ENCODE measurements at regions not wholly inside any gene's neighbourhood (a gene's known extent, or its start where the extent isn't known, plus 50 kb on each side); places are given as distances from the start of the nearest gene placed in this dataset.

DNA sequence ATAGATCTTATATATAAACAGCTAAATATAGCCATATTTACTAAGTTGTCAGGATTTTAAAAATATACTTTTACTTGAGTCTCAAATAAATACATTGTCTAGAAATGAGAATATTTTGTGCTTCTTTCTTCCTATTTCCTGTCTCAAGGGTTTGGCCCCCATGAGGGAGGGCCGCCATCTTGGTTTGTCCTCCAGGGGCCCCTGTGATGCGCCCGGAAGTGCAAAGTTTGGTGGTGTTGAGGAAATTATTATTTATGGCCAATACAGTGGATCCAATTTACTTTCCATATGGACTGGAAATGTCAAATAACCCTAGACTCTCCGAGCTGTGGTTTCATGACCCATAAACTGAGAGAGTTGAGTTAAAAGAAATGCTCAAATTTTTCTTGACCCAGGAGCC lies 104.7 kb upstream of the OTOS start:
- Histone ChIP-seq H3K79me2 (no peaks in the 10 kb centered on the region), H3K27ac (peak overlapping the region; percentile 9), H3K9me2 (replicated peaks; ENCODE audit: insufficient read depth) (no peaks in the 10 kb centered on the region), H3K9me3 (ENCODE audit: low read depth) (no peaks in the 10 kb centered on the region), H3K36me3 (replicated peaks; ENCODE audit: insufficient read depth, low read depth) (no peaks in the 10 kb centered on the region), H2AFZ (no peak overlapping the region), H3K4me2 (no peak overlapping the region), H3K4me1 (ENCODE audit: insufficient read depth) (peaks cover 25% of the 10 kb centered on the region), H4K20me1 (ENCODE audit: insufficient read depth, poor library complexity, severe bottlenecking) (no peaks in the 10 kb centered on the region), H3K27me3 (no peaks in the 10 kb centered on the region), H3K4me3 (no peak overlapping the region)
- DNase-seq (ENCODE audit: low spot score): no peak
- TF ChIP-seq EZH2 (IDR thresholded peaks at IDR 0.05; ENCODE audit: borderline replicate concordance) (no peak), EZH2phosphoT487 (IDR thresholded peaks at IDR 0.05; ENCODE audit: low read depth, severe bottlenecking, unreplicated experiment) (no peak)
- TF ChIP-seq, protein P1, sequence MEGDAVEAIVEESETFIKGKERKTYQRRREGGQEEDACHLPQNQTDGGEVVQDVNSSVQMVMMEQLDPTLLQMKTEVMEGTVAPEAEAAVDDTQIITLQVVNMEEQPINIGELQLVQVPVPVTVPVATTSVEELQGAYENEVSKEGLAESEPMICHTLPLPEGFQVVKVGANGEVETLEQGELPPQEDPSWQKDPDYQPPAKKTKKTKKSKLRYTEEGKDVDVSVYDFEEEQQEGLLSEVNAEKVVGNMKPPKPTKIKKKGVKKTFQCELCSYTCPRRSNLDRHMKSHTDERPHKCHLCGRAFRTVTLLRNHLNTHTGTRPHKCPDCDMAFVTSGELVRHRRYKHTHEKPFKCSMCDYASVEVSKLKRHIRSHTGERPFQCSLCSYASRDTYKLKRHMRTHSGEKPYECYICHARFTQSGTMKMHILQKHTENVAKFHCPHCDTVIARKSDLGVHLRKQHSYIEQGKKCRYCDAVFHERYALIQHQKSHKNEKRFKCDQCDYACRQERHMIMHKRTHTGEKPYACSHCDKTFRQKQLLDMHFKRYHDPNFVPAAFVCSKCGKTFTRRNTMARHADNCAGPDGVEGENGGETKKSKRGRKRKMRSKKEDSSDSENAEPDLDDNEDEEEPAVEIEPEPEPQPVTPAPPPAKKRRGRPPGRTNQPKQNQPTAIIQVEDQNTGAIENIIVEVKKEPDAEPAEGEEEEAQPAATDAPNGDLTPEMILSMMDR (IDR thresholded peaks at IDR 0.05; ENCODE audit: poor library complexity): no peak
- WGBS (ENCODE audit: low lambda C conversion rate, missing lambda C conversion rate): 89% methylated on average over 4 of the region's 4 CpGs

DNA sequence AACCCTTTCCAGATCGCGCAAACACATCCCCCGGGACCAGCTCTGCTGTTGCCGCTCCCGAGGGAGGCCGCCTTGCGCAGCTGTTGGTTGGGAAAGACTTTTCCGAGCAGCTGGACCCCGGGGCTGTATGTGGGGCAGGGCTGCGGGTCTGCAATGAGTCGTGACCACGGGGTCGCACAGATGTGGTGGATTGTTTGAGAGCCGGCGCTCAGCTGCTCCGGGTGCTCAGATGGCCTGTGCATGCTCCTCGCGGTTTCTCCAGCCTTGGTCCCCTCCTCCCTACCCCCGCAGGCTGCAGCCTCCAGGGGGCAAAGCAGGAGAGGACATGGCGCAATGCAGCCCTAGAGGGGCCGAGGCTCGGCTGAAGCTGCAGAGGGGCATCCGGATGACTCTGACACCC lies 105.2 kb upstream of the OTOS start:
- no peaks in the 10 kb centered on the region for H3K9me2 ChIP-seq (replicated peaks; ENCODE audit: insufficient read depth)
- TF ChIP-seq EZH2 (IDR thresholded peaks at IDR 0.05; ENCODE audit: borderline replicate concordance) (no peak), EZH2phosphoT487 (IDR thresholded peaks at IDR 0.05; ENCODE audit: low read depth, severe bottlenecking, unreplicated experiment) (no peak)
- TF ChIP-seq, protein P1 (IDR thresholded peaks at IDR 0.05; ENCODE audit: poor library complexity): no peak
- no peak overlapping the region for H3K27ac ChIP-seq
- no peak overlapping the region for H3K4me2 ChIP-seq
- H3K36me3 ChIP-seq (replicated peaks; ENCODE audit: insufficient read depth, low read depth): no peaks in the 10 kb centered on the region
- H3K27me3 ChIP-seq: no peaks in the 10 kb centered on the region
- WGBS (ENCODE audit: low lambda C conversion rate, missing lambda C conversion rate): 92% methylated on average over 22 of the region's 23 CpGs
- no peak overlapping the region for H3K4me3 ChIP-seq
- no peaks in the 10 kb centered on the region for H3K79me2 ChIP-seq
- H3K9me3 ChIP-seq (ENCODE audit: low read depth): no peaks in the 10 kb centered on the region
- H3K4me1 ChIP-seq (ENCODE audit: insufficient read depth): peaks cover 30% of the 10 kb centered on the region
- no peak for DNase-seq (ENCODE audit: low spot score)
- H4K20me1 ChIP-seq (ENCODE audit: insufficient read depth, poor library complexity, severe bottlenecking): no peaks in the 10 kb centered on the region
- no peak overlapping the region for H2AFZ ChIP-seq

DNA sequence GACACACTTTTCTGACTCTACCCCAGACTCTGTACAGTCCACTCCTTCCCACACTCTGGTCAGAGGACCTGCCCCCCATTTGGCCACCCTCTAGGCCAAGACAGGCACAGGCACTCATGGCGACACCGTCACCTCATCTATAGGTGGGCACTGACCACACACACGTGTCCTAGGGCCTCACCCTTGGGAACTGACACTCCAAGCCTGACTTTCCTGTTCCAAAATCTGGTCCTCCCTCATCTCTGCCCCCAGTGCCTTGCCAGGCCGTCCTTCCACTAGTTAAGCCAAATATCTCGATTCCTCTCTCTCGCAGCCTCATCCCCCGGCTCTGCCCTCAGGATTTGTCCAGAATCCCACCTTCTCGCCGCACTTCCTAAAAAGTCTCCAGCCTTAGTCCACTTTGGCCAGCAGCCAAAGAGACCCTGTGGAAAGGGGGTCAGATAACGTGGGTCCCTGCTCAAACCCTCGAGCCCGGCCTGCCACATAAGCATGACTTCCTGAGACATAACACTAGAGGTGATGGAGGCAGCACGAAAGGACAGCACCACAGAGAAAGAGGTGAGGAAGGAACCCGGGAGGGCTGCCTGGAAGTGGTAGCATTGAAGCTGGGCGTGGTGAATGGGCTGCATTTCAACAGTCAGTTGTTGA lies 105.8 kb upstream of the OTOS start:
- Histone ChIP-seq H3K4me1 (ENCODE audit: insufficient read depth) (peaks cover 35% of the 10 kb centered on the region), H3K79me2 (no peaks in the 10 kb centered on the region), H3K27ac (no peak overlapping the region), H3K36me3 (replicated peaks; ENCODE audit: insufficient read depth, low read depth) (no peaks in the 10 kb centered on the region), H3K27me3 (no peaks in the 10 kb centered on the region), H2AFZ (no peak overlapping the region), H3K9me2 (replicated peaks; ENCODE audit: insufficient read depth) (no peaks in the 10 kb centered on the region), H3K4me3 (no peak overlapping the region), H3K4me2 (no peak overlapping the region), H3K9me3 (ENCODE audit: low read depth) (no peaks in the 10 kb centered on the region), H4K20me1 (ENCODE audit: insufficient read depth, poor library complexity, severe bottlenecking) (no peaks in the 10 kb centered on the region)
- DNase-seq (ENCODE audit: low spot score): no peak
- 94% methylated on average over 15 of the region's 15 CpGs for WGBS (ENCODE audit: low lambda C conversion rate, missing lambda C conversion rate)
- TF ChIP-seq, protein P1 (IDR thresholded peaks at IDR 0.05; ENCODE audit: poor library complexity): no peak
- TF ChIP-seq EZH2 (IDR thresholded peaks at IDR 0.05; ENCODE audit: borderline replicate concordance): no peak
- TF ChIP-seq EZH2phosphoT487 (IDR thresholded peaks at IDR 0.05; ENCODE audit: low read depth, severe bottlenecking, unreplicated experiment): no peak
